ENCODE measurements at regions not wholly inside any gene's neighbourhood (a gene's known extent, or its start where the extent isn't known, plus 50 kb on each side); places are given as distances from the start of the nearest gene placed in this dataset.
"Not testable (repeated sequence)": the region's sequence is repeated elsewhere in the genome, so short reads cannot be mapped to it uniquely, and the experiment has no call there.

DNA sequence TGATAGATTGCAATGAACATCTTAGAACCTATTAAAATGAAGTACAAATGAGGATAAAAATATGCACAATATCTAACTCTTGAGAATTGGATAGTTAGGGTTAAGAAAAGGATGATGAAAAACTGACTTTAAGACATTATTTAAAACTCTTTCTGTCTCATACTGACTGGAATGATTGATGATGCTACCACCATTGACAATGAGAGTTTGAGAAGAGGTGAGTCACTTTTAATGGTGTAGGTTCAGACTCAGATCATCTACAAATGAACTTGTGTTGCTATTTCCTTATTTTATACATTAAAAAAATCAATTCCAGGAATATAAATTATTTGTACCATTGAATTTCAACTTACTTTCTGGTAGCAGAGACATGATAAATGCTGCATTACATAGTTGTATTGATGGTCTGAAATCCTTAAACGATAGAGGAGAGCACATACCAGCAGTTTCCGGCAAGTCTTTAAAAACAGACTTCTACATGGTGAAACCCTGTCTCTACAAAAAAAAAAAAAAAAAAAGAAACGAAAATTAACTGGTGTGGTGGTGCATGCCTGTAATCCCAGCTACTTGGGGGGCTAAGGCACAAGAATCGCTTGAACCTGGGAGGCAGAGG, 409.0 kb downstream of the OTOL1 start:
- no peak for DNase-seq (ENCODE audit: low read depth in 2 of 3, low spot score in 2 of 3)

GRCh38 chr3:161913786-161914389, 417.3 kb downstream of the OTOL1 start:
- no peak for DNase-seq (ENCODE audit: low read depth in 2 of 3, low spot score in 2 of 3)

DNA sequence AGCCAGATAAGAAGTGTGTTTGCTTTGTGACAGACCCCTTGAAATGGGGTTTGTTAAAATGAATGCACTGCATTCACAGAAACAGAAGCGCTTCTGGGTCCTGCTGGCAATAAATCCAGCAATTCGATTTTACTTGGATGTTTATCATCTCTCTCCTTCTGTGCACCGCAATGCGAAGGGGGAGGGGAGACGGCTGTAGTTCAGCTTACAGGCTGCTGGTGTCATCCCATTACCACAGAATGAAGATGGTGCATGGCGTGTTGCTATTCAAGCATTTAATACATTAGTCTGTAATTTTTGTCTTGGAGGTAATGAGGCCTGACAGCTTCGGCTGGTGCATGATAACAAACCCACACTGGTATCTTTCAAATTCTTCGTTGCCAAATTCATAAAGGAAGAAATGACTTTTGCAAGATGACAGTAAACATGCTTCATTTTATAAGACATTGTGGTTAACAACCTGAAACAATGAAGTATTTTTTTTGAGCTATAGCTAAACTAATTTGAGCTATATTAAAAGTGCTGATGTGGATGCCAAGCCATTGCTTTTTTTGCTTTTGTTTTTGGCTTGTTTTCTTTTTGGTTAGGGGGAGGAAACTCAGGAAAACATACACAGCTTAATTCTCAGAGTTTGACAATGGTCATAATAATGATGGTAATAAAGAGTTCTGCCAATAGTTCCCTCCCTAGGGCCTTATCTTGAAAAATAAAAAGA, 418.3 kb downstream of the OTOL1 start:
- no peak for DNase-seq (ENCODE audit: low read depth in 2 of 3, low spot score in 2 of 3)

DNA sequence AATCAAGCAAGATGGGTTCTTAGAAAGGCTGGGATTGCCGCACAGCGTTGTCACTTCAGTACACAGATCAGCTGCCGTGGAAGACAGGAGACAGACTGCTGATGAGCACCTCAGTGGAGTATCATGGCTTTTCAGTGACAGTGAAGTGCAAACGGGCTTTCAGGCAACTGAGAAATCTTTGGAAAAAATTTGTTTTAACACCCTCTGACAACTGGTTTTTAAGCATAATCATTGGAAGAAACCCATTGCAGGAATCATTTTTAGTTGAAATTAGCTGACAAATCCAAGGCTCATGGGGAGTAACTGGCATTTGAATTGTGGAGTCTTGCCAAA, 418.8 kb downstream of the OTOL1 start:
- no peak for DNase-seq (ENCODE audit: low read depth in 2 of 3, low spot score in 2 of 3)

DNA sequence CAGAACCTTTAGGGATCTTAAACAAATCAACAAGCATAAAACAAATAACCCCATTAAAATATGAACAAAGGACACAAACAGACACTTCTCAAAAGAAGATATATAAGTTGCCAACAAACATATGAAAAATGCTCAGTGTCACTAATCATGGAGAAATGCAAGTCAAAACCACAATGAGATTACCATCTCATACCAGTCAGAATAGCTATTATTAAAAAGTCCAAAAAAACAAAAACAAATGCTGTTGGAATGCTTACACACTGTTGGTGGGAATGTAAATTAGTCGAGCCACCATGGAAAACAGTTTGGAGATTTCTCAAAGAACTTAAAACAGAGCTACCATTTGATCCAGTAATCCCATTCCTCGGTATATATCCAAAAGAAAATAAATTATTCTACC, 423.6 kb downstream of the OTOL1 start:
- no peak for DNase-seq (ENCODE audit: low read depth in 2 of 3, low spot score in 2 of 3)

DNA sequence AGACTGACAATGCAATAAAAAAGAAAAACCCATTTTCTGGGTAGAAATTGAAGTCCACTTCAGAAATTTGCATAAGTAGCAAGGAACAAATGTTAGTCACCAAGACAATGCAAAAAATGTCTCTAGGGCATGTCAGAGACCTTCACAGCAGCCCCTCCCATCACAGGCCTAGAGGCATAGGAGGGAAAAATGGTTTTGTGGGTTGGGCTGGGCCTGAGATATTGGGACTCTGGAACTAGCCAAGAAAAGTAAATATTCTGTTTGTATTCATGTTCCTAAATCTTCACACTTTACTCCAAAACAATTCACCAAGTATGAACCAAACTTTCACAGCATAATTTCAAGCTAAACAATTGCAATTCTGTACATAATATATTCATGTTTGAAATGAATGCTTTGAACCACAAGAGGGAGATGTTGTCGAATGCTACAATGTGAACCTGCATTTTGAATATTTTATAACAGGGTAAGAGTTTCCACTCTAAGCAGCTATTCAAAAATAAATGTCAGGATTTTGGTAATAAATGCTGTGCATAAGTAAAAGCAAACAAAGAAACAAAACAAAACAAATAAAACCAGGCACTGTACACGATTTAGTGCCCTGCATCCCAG, 429.2 kb downstream of the OTOL1 start:
- no peak for DNase-seq (ENCODE audit: low read depth in 2 of 3, low spot score in 2 of 3)

DNA sequence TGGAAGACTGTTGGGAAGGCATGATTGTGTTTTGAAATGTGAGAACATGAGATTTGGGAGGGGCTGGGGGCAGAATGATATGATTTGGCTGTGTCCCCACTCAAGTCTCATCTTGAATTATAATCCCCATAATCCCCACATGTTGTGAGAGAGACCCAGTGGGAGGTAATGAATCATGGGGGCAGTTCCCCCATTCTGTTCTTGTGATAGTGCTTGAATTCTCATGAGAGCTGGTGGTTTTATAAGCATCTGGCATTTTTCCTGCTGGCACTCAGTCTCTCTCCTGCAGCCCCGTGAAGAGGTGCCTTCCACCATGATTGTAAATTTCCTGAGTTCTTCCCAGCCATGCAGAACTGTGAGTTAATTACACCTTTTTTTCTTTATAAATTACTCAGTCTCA, 430.5 kb downstream of the OTOL1 start:
- DNase-seq (ENCODE audit: low read depth in 2 of 3, low spot score in 2 of 3), result no peak

- DNase-seq (ENCODE audit: low read depth in 2 of 3, low spot score in 2 of 3), result no peak
These were observed 443.5 kb downstream of the OTOL1 start for GRCh38 chr3:161939918-161940620.

DNA sequence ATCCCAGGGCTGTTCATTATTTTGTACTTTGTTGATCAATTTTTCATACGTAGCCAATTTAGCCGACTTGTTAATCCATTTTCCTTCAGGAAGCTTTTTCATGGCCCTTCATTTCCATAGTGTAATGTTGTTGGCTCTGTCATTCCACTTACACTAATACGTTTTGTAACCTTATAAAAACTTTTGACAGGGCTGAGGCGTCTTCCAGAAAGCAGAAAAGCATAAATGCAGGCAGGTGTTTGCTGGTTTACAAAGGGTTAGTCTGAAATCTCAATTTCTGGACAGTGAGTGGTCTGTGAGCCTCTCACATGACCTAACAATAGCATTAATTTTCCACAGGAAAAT, 444.0 kb downstream of the OTOL1 start:
- DNase-seq (ENCODE audit: low read depth in 2 of 3, low spot score in 2 of 3), result no peak

DNA sequence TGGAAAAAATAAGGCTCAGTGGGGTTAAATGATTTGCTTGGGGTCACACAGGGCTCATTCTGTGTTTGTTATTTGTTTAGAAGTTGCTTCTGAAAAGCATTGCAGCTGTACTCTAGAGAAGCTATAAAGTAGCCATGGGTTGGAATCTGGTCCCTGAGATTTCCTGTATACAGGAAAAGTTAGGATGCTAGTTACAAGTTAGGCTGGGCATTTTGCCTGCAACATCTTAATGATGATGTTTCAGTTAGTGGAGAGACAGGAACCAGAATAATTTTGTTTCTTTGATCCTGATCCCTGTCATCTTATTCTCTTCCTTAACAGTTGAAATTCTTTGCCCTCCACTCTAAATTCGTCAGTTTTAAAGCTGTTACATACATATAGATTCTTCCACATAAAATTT, 445.3 kb downstream of the OTOL1 start:
- no peak for DNase-seq (ENCODE audit: low read depth in 2 of 3, low spot score in 2 of 3)

DNA sequence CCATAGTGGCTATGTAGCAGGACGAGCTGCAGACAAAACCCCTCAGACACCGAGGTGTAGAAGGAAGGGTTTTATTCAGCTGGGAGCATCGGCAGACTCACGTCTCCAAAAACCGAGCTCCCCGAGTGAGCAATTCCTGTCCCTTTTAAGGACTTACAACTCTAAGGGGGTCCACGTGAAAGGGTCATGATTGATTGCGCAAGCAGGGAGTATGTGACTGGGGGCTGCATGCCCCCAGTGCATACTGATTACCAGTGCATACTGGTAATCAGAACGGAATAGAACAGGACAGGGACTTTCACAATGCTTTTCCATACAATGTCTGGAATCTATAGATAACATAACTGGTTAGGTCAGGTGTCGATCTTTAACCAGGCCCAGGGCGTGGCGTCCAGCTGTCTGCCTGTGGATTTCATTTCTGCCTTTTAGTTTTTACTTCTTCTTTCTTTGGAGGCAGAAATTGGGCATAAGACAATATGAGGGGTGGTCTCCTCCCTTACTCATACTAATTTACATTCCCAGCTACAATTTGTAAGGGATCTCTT, 447.3 kb downstream of the OTOL1 start:
- not testable (repeated sequence) for DNase-seq (ENCODE audit: low read depth in 2 of 3, low spot score in 2 of 3)

DNA sequence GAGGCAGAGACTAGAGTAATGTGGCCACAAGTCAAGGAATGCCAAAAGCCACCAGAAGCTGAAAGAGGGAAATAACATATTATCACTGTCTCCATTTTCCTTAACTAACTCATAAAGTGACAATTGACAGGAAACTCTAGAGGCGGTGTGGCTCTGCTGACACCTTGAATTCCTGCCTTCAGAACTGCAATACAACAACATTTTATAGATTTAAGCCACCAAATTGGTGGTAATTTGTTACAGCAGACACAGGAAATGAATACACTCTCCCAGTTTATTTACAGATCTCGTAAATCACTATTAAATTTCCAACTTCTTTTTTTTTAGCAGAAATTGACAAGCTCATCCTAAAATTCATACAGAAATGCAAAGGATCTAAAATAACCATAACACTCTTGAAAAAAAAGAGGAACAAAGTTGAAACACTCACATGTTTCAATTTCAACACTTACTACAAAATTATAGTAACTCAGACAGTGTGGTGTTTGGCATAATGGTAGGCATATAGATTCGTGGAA, 449.9 kb downstream of the OTOL1 start:
- no peak for DNase-seq (ENCODE audit: low read depth in 2 of 3, low spot score in 2 of 3)

- DNase-seq (ENCODE audit: low read depth in 2 of 3, low spot score in 2 of 3), result no peak
These were observed 453.8 kb downstream of the OTOL1 start for GRCh38 chr3:161950318-161950868.

GRCh38 chr3:161957467-161957866, 460.9 kb downstream of the OTOL1 start:
- no peak for DNase-seq (ENCODE audit: low read depth in 2 of 3, low spot score in 2 of 3)

DNA sequence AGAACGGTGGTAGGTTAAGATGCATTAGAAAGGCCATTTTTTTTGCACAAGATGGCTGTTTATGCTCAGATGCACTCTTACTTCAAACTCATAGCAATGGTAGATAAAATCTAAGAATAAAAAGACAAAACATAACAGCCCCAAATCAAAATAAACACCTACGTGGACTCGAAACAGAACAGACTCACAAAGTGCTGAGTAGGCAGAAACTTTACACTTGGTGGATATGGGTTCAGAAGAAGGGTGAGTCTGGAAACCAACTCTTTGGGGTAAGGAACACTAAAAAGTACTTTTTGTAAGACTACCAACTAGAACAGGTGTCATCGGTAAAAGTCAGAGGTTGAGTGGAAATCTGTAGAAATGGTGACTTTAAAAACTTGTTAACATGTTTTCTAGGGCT, 468.2 kb downstream of the OTOL1 start:
- no peak for DNase-seq (ENCODE audit: low read depth in 2 of 3, low spot score in 2 of 3)

DNA sequence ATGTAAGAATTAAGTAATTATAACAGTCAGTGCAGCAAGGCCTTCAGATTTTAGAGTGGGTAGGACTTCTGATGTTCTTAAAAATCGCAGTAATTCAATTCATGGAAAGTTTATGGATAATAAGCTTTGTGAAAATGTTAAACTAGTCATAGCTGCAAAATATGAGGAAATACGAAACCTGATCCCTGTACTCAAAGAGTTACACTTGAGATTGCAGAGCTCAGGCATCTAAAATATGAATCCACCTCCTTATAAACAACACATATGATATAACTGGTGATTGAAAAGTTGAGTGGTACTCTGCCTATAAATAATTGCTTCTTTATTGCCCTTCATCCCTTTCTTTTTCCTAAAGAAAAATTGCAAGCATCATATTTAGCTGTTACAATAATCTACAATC, 473.3 kb downstream of the OTOL1 start:
- DNase-seq (ENCODE audit: low read depth in 2 of 3, low spot score in 2 of 3), result no peak

DNA sequence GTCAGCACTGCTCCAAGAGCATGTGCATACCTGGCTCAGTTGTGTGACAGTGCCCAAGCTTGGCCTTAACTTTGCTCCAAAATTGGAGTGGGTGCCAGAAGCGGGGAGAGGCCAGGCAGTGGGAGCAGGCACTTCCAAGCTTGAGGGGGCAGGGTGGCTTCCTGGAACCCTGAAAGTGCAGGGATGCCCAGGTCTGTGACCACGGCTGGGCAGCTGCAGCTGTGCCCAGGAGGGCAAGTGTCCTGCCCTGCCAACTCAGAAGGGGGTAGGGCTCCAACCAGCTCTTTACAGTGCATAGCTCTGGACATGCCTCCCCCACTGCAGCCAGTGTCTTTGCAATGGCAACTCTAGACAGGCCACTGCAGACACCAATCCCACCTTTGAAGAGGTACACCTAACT, 478.6 kb downstream of the OTOL1 start:
- no peak for DNase-seq (ENCODE audit: low read depth in 2 of 3, low spot score in 2 of 3)

DNA sequence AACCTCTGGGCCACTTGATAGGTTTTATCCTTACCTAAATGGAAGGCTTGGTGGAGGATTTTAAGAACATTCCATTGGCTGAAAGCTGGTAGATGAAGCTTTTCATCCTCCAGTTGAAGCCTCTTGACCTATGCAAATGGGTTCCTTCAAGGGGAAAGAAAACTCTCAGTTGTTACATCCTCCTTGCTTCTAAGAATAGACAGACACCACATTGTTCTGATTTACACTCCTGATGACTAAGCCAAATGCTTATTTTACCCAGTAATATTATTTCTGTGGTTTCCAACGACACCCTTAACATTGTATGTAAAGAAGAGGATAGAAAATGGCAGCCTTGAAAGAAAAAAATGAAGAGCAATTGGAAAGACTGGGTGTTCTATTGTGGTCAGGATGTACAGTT, 480.5 kb downstream of the OTOL1 start:
- no peak for DNase-seq (ENCODE audit: low read depth in 2 of 3, low spot score in 2 of 3)

- DNase-seq (ENCODE audit: low read depth in 2 of 3, low spot score in 2 of 3), result no peak
These were observed 481.2 kb downstream of the OTOL1 start for GRCh38 chr3:161977850-161978249.

DNA sequence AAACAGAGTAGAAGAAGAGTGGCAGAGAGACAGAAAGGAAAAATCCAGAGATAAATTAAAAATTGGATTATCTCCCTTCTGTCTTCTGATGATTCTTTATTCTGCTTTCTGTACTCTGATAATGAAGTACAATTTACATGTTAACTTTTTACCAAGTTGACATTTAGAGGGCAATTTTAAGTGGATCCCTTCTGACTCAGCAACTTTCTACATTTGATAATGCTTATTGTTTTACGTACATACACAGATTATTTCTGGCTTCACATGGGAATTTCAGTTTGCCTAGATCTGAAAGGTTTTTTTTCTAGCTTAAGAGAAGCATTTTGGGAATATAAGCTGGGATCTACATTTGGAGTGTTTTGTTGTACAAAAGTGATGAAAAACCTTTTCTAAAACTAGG, 491.3 kb downstream of the OTOL1 start:
- DNase-seq (ENCODE audit: low read depth in 2 of 3, low spot score in 2 of 3), result no peak

GRCh38 chr3:161989012-161989411, 492.4 kb downstream of the OTOL1 start:
- DNase-seq (ENCODE audit: low read depth in 2 of 3, low spot score in 2 of 3), result no peak
